Activated naive CD8-positive, alpha-beta T cell treated with anti-CD3 and anti-CD28 coated beads for 36 hours (primary cell): ENCODE measurements at regions not wholly inside any gene's neighbourhood (a gene's known extent, or its start where the extent isn't known, plus 50 kb on each side); places are given as distances from the start of the nearest gene placed in this dataset.

Experiments used
- DNase-seq: peaks from one replicate; pipeline ENCODE4 v3.0.0; 2021
- H3K27ac Mint-ChIP-seq: one replicate; pipeline ENCODE4 v1.8.0; 2022; ENCODE audit warnings: mild to moderate bottlenecking, moderate library complexity, mixed read lengths
- H3K27me3 Mint-ChIP-seq: one replicate; pipeline ENCODE4 v1.8.0; 2022; ENCODE audit warnings: mild to moderate bottlenecking, mixed read lengths
- H3K36me3 Mint-ChIP-seq: one replicate; pipeline ENCODE4 v1.8.0; 2021; ENCODE audit warnings: mild to moderate bottlenecking, mixed read lengths
- H3K4me1 Mint-ChIP-seq: one replicate; pipeline ENCODE4 v1.8.0; 2021; ENCODE audit warnings: mixed read lengths
- H3K4me3 Mint-ChIP-seq: one replicate; pipeline ENCODE4 v1.8.0; 2022; ENCODE audit warnings: mild to moderate bottlenecking, moderate library complexity, mixed read lengths
- H3K9me3 Mint-ChIP-seq: one replicate; pipeline ENCODE4 v1.8.0; 2022; ENCODE audit warnings: mixed read lengths

DNA sequence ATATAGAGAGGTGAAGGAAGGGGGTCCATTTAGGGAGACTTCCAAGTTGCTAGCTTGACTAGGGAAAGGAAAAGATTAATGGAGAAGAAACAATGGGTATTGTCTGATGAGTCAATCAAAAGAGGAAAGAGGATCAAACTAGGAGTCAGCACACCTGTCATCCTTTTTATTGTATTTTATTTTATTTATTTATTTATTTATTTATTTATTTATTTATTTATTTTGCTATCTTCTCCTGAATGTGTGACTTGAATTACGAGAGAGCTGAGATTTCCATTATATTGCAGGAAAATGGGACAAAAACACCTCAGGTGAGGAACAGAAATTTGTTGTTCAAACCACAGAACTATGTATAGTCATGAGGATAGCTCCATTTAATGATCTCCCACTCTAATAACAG lies 58.9 kb downstream of the NUDT11 start:
- H3K4me3 Mint-ChIP-seq = no peak overlapping the region
- H3K36me3 Mint-ChIP-seq = no peaks in the 10 kb centered on the region
- peaks cover 2% of the 10 kb centered on the region for H3K4me1 Mint-ChIP-seq
- no peaks in the 10 kb centered on the region for H3K27me3 Mint-ChIP-seq
- H3K9me3 Mint-ChIP-seq = no peaks in the 10 kb centered on the region
- H3K27ac Mint-ChIP-seq = no peak overlapping the region
- DNase-seq = no peak

DNA sequence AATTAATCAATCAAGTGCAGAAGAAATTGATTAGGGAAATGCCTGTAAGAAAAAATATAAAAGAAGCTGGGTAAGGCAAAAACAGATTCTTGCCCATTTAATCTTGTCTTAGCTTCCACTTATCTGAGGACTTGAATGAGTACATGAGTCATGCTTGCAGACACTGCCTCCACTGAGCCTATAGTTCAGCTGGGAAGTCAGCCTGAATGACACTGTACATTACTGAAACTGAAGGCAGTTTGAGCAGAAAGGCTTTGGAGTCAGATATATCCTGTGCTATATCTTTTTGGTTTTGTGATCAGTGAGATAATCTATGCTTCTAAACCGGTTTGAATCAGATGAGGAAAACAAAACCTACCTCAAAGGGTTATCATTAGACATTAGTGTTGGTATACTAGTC lies 61.3 kb downstream of the NUDT11 start:
- peaks cover 2% of the 10 kb centered on the region for H3K4me1 Mint-ChIP-seq
- no peak for DNase-seq
- no peaks in the 10 kb centered on the region for H3K9me3 Mint-ChIP-seq
- no peak overlapping the region for H3K4me3 Mint-ChIP-seq
- H3K36me3 Mint-ChIP-seq = no peaks in the 10 kb centered on the region
- H3K27ac Mint-ChIP-seq = no peak overlapping the region
- H3K27me3 Mint-ChIP-seq = no peaks in the 10 kb centered on the region

- Mint-ChIP-seq H3K9me3 (no peaks in the 10 kb centered on the region), H3K27ac (no peak overlapping the region), H3K4me3 (no peak overlapping the region), H3K4me1 (peaks cover 9% of the 10 kb centered on the region), H3K27me3 (no peaks in the 10 kb centered on the region), H3K36me3 (no peaks in the 10 kb centered on the region)
- no peak for DNase-seq
Observed at GRCh38 chrX:51421972-51422597, 74.3 kb downstream of the NUDT11 start.

DNA sequence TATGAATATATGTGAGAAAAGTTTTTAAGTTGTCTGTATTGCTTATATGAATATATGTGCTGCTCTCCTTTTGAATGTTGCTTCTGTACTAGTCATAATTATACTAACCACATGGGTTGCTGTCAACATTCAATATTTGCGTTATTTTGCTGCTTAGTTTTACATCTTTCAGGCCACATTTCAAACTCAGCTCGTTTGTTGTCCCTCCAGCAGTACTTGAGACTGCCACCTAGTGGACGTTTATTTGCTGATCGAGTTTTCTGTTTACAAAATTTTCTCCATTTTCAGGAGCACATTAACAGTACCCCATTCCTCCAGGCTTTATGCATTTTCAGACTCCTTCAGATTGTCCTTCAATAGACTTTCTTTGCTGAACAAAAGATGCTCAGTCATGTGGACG lies 75.8 kb downstream of the NUDT11 start:
- Mint-ChIP-seq H3K4me3 (no peak overlapping the region), H3K27ac (no peak overlapping the region), H3K36me3 (no peaks in the 10 kb centered on the region), H3K9me3 (no peaks in the 10 kb centered on the region), H3K27me3 (no peaks in the 10 kb centered on the region), H3K4me1 (peaks cover 9% of the 10 kb centered on the region)
- DNase-seq = no peak

GRCh38 chrX:51408462-51408861 lies 75.8 kb downstream of the NUDT10 start:
- Mint-ChIP-seq H3K27me3 (no peaks in the 10 kb centered on the region), H3K4me3 (no peak overlapping the region), H3K4me1 (no peaks in the 10 kb centered on the region), H3K27ac (no peak overlapping the region), H3K36me3 (peaks cover 3% of the 10 kb centered on the region), H3K9me3 (no peaks in the 10 kb centered on the region)
- DNase-seq = no peak

- DNase-seq = no peak
- Mint-ChIP-seq H3K4me3 (no peak overlapping the region), H3K36me3 (peaks cover 1% of the 10 kb centered on the region), H3K9me3 (no peaks in the 10 kb centered on the region), H3K4me1 (no peaks in the 10 kb centered on the region), H3K27ac (no peak overlapping the region), H3K27me3 (no peaks in the 10 kb centered on the region)
Observed at GRCh38 chrX:51407520-51408409, 75.1 kb downstream of the NUDT10 start.

GRCh38 chrX:51406688-51407519 lies 74.3 kb downstream of the NUDT10 start:
- no peaks in the 10 kb centered on the region for H3K9me3 Mint-ChIP-seq
- no peaks in the 10 kb centered on the region for H3K4me1 Mint-ChIP-seq
- H3K36me3 Mint-ChIP-seq = peaks cover 1% of the 10 kb centered on the region
- DNase-seq = no peak
- no peak overlapping the region for H3K4me3 Mint-ChIP-seq
- H3K27me3 Mint-ChIP-seq = no peaks in the 10 kb centered on the region
- no peak overlapping the region for H3K27ac Mint-ChIP-seq

DNA sequence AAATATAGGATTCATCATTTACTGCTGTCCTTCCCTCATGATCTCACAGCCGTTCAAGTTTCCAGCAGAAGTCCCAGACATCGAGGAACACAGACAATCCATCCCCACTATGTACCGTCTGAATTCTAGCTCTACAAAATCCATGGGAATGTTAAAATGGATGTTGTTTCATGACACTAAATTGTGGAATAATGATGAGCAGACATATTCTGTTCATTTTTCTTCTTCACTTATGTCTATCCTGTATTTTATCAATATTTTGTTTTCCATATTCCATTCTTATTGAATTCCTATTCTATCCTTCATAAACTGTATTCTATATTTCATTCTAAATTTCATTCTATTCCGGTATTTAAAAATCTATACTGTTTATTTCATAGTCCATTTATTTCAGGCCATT lies 71.8 kb downstream of the NUDT10 start:
- peaks cover 1% of the 10 kb centered on the region for H3K36me3 Mint-ChIP-seq
- no peaks in the 10 kb centered on the region for H3K9me3 Mint-ChIP-seq
- H3K27me3 Mint-ChIP-seq = no peaks in the 10 kb centered on the region
- peaks cover 10% of the 10 kb centered on the region for H3K4me1 Mint-ChIP-seq
- H3K4me3 Mint-ChIP-seq = no peak overlapping the region
- no peak for DNase-seq
- H3K27ac Mint-ChIP-seq = no peak overlapping the region

GRCh38 chrX:51395810-51396728 lies 63.4 kb downstream of the NUDT10 start:
- Mint-ChIP-seq H3K9me3 (peaks cover 6% of the 10 kb centered on the region), H3K4me3 (peak overlapping the region; percentile 89), H3K36me3 (peaks cover 16% of the 10 kb centered on the region), H3K27ac (peak overlapping the region; percentile 91), H3K27me3 (no peaks in the 10 kb centered on the region), H3K4me1 (peaks cover 28% of the 10 kb centered on the region)
- peak; percentile 59 for DNase-seq

DNA sequence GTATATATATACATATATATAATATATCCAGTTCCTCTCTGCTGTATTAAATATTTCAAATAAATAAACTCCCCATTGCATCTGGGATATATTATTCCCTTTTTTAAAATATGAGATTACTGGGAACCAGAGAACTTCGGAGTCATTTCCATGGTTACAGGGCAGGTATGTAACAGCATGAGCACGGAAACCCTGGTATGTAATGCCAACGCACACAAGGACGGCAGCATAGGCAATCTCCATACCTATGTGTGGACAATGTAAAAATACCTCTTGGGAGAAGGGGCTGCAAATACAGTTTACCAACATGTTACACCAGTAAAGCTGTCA lies 62.8 kb downstream of the NUDT10 start:
- Mint-ChIP-seq H3K27ac (peak overlapping the region; percentile 91), H3K27me3 (no peaks in the 10 kb centered on the region), H3K4me1 (peaks cover 27% of the 10 kb centered on the region), H3K4me3 (peak overlapping the region; percentile 89), H3K36me3 (peaks cover 18% of the 10 kb centered on the region), H3K9me3 (peaks cover 6% of the 10 kb centered on the region)
- no peak for DNase-seq
